WI38 (cell line): ENCODE measurements at regions not wholly inside any gene's neighbourhood (a gene's known extent, or its start where the extent isn't known, plus 50 kb on each side); places are given as distances from the start of the nearest gene placed in this dataset.

ENCODE experiments used
- H3K4me3 ChIP-seq: 2 replicates; pipeline ENCODE4 v1.5.1; 2011; ENCODE audit warnings: low read depth, mild to moderate bottlenecking, control low read depth, low read length
- CTCF ChIP-seq: IDR thresholded peaks from 2 replicates; pipeline ENCODE4 v1.5.1; 2012; ENCODE audit warnings: low read depth, mild to moderate bottlenecking, control low read depth, low read length

GRCh38 chr9:80061096-80061495 is 489.3 kb downstream of the TLE4 start:
- no peak overlapping the region for H3K4me3 ChIP-seq
- no peak for TF ChIP-seq CTCF

GRCh38 chr9:80059979-80060378 is 488.2 kb downstream of the TLE4 start:
- no peak overlapping the region for H3K4me3 ChIP-seq
- no peak for TF ChIP-seq CTCF

DNA sequence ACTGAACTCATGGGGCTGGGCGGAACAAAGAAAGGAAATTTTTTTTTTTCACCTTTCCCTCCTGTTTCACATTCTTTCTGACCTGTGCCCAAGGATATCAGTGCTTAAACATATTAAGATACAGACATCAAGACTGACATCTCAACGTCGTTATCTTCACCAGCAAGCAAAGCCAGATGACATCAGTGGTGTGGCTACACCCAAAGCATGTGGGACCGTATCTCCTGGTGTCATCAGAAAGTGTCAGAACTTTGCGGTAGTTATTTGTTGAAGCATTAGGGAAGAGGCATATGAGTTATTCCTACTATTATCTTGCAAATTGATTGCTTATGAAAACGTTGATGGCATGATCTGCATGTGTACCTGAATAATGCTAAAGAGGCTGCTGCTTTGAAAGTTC is 487.4 kb downstream of the TLE4 start:
- no peak overlapping the region for H3K4me3 ChIP-seq
- TF ChIP-seq CTCF: no peak

DNA sequence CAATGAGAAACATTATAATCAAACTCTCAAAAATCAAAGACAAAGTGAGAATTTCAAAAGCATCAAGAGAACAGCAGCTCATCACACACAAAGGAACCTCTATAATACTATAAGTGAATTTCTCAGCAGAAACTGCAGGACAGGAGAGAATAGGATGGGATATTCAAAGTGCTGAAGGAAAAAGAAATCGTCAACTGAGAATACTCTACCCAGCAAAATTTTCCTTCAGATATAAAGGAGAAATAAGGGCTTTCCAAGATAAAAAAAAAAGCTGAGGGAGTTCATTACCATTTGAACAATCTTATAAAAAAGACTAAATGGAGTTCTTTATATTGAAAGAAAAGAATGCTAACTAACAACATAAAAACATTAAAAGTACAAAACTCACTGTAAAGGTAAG is 481.1 kb downstream of the TLE4 start:
- TF ChIP-seq CTCF: no peak
- H3K4me3 ChIP-seq: no peak overlapping the region

- H3K4me3 ChIP-seq: no peak overlapping the region
- no peak for TF ChIP-seq CTCF
These were observed 477.5 kb downstream of the TLE4 start for GRCh38 chr9:80049096-80049782.

DNA sequence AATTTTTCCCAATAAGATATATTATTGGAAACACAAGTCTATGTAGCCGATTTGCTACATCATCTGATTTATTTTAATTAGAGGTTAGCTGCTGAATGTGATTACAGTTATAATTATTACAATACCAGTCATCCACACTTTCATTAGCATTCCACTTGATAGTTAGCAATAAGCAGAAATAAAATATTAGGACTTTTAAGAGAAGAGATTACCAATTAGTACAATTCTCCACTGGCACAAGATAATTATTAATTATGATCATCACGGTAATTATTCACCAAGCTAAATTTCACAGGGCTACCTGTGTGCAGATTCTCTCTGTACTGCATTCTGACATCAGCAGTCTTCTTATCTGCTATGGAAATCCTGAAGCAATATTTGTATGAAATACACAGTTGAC is 474.7 kb downstream of the TLE4 start:
- TF ChIP-seq CTCF: no peak
- no peak overlapping the region for H3K4me3 ChIP-seq

DNA sequence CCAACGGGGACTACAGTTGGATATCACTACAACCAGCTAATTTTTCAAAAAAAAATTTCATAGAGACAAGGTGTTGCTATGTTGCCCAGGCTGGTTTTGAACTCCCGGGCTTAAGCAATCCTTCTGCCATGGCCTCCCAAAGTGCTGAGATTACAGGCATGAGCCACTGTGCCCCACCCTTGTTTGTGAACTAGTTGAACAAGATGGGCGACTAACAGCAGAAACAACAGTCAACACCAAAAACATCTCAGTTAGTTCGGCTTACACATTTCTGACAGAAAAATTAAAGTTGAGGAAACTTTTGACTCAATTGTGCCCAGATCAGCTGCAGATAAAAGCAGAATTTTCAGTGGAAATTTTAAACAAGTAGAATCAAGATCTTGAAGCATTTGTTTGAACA is 470.1 kb downstream of the TLE4 start:
- TF ChIP-seq CTCF: no peak
- H3K4me3 ChIP-seq: no peak overlapping the region
